ENCODE measurements at regions not wholly inside any gene's neighbourhood (a gene's known extent, or its start where the extent isn't known, plus 50 kb on each side); places are given as distances from the start of the nearest gene placed in this dataset.

GRCh38 chr21:35156293-35157278 lies 107.5 kb upstream of the RUNX1 start:
- TF ChIP-seq POLR2AphosphoS5 (IDR thresholded peaks at IDR 0.05; ENCODE audit: low read depth, low read length), result no peak
- TF ChIP-seq, protein P1, sequence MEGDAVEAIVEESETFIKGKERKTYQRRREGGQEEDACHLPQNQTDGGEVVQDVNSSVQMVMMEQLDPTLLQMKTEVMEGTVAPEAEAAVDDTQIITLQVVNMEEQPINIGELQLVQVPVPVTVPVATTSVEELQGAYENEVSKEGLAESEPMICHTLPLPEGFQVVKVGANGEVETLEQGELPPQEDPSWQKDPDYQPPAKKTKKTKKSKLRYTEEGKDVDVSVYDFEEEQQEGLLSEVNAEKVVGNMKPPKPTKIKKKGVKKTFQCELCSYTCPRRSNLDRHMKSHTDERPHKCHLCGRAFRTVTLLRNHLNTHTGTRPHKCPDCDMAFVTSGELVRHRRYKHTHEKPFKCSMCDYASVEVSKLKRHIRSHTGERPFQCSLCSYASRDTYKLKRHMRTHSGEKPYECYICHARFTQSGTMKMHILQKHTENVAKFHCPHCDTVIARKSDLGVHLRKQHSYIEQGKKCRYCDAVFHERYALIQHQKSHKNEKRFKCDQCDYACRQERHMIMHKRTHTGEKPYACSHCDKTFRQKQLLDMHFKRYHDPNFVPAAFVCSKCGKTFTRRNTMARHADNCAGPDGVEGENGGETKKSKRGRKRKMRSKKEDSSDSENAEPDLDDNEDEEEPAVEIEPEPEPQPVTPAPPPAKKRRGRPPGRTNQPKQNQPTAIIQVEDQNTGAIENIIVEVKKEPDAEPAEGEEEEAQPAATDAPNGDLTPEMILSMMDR (IDR thresholded peaks at IDR 0.05), result no peak
- no peak for TF ChIP-seq SIN3A (IDR thresholded peaks at IDR 0.05; ENCODE audit: borderline replicate concordance, insufficient read depth, low read depth, low read length)
- TF ChIP-seq TCF7L2 (IDR thresholded peaks at IDR 0.05; ENCODE audit: low read depth, low read length), result no peak
- TF ChIP-seq, protein P2, sequence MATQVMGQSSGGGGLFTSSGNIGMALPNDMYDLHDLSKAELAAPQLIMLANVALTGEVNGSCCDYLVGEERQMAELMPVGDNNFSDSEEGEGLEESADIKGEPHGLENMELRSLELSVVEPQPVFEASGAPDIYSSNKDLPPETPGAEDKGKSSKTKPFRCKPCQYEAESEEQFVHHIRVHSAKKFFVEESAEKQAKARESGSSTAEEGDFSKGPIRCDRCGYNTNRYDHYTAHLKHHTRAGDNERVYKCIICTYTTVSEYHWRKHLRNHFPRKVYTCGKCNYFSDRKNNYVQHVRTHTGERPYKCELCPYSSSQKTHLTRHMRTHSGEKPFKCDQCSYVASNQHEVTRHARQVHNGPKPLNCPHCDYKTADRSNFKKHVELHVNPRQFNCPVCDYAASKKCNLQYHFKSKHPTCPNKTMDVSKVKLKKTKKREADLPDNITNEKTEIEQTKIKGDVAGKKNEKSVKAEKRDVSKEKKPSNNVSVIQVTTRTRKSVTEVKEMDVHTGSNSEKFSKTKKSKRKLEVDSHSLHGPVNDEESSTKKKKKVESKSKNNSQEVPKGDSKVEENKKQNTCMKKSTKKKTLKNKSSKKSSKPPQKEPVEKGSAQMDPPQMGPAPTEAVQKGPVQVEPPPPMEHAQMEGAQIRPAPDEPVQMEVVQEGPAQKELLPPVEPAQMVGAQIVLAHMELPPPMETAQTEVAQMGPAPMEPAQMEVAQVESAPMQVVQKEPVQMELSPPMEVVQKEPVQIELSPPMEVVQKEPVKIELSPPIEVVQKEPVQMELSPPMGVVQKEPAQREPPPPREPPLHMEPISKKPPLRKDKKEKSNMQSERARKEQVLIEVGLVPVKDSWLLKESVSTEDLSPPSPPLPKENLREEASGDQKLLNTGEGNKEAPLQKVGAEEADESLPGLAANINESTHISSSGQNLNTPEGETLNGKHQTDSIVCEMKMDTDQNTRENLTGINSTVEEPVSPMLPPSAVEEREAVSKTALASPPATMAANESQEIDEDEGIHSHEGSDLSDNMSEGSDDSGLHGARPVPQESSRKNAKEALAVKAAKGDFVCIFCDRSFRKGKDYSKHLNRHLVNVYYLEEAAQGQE (IDR thresholded peaks at IDR 0.05; ENCODE audit: insufficient read depth in 1 of 2, low read depth in 2 of 2, low read length in 1 of 2), result no peak
